HG02642 (cell line): ENCODE measurements at regions not wholly inside any gene's neighbourhood (a gene's known extent, or its start where the extent isn't known, plus 50 kb on each side); places are given as distances from the start of the nearest gene placed in this dataset.
"Not testable (repeated sequence)": the region's sequence is repeated elsewhere in the genome, so short reads cannot be mapped to it uniquely, and the experiment has no call there.

ENCODE experiments used
- ATAC-seq: cut with Tn5 transposase; IDR thresholded peaks from one replicate; pipeline ENCODE4 v1.9.1; 2021; ENCODE audit warnings: mild to moderate bottlenecking; ENCODE audit not compliant: unreplicated experiment, poor library complexity

GRCh38 chr10:34058845-34059614 is 724.6 kb upstream of the NRP1 start:
- ATAC-seq: no peak

- ATAC-seq: not testable (repeated sequence)
These were observed 721.0 kb upstream of the NRP1 start for GRCh38 chr10:34055410-34055985.

GRCh38 chr10:34049887-34050286 is 715.4 kb upstream of the NRP1 start:
- no peak for ATAC-seq

GRCh38 chr10:34049469-34049868 is 715.0 kb upstream of the NRP1 start:
- no peak for ATAC-seq

- ATAC-seq: no peak
These were observed 712.9 kb upstream of the NRP1 start for GRCh38 chr10:34047389-34047788.

- ATAC-seq: no peak
These were observed 712.1 kb upstream of the NRP1 start for GRCh38 chr10:34046506-34047034.

- ATAC-seq: no peak
These were observed 711.2 kb upstream of the NRP1 start for GRCh38 chr10:34045571-34046190.

- ATAC-seq: no peak
These were observed 707.4 kb upstream of the NRP1 start for GRCh38 chr10:34041871-34042270.

- no peak for ATAC-seq
These were observed 703.0 kb upstream of the NRP1 start for GRCh38 chr10:34037499-34037898.

GRCh38 chr10:34035241-34035790 is 700.8 kb upstream of the NRP1 start:
- not testable (repeated sequence) for ATAC-seq

GRCh38 chr10:34033078-34033477 is 698.6 kb upstream of the NRP1 start:
- ATAC-seq: no peak

GRCh38 chr10:34032564-34032963 is 698.1 kb upstream of the NRP1 start:
- no peak for ATAC-seq

- no peak for ATAC-seq
These were observed 696.9 kb upstream of the NRP1 start for GRCh38 chr10:34031400-34031799.

GRCh38 chr10:34029455-34029854 is 695.0 kb upstream of the NRP1 start:
- ATAC-seq: no peak

GRCh38 chr10:34028936-34029335 is 694.5 kb upstream of the NRP1 start:
- ATAC-seq: no peak

GRCh38 chr10:34024693-34025425 is 690.4 kb upstream of the NRP1 start:
- ATAC-seq: no peak

GRCh38 chr10:34024282-34024681 is 689.8 kb upstream of the NRP1 start:
- ATAC-seq: no peak

- ATAC-seq: no peak
These were observed 687.7 kb upstream of the NRP1 start for GRCh38 chr10:34022195-34022594.

- ATAC-seq: no peak
These were observed 684.3 kb upstream of the NRP1 start for GRCh38 chr10:34018784-34019183.

GRCh38 chr10:34018129-34018528 is 683.7 kb upstream of the NRP1 start:
- ATAC-seq: no peak
